ENCODE measurements at regions not wholly inside any gene's neighbourhood (a gene's known extent, or its start where the extent isn't known, plus 50 kb on each side); places are given as distances from the start of the nearest gene placed in this dataset.

- DNase-seq (ENCODE audit: low read depth), result no peak
Observed at GRCh38 chr10:6342096-6342685, 139.5 kb downstream of the PFKFB3 start.

DNA sequence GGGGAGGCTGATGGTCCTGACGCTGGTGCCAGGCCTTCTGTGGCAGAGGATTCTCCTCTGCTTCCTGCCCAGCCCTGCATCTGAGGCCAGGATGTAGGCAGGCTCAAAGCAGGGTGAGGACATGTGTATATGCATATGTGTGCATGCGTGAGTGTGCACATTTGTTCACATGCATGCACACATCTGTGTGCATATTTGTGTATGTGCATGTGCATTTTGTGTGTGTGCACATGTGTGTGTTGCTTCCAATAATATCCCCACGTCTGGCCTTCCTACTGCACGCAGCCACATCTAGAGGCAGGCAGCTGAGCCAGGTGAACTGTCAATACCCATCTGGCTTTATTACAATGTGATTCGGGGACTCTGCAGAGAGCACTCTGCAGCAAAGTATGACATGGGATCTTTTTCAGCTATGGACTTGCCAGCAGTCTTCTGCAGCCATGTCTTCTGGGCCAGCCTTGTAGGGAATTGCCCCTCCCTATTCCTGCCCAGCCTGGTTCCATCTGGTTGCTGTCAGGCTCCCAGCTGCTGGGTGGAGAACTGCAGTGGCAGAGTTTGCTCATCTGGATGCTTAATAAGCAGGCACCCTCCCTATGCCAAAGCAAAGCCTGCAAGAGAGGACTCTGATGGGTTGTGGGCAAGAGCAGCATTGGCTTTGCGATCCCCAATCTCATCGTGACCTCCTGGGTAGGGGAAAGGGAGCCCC is 140.7 kb downstream of the PFKFB3 start:
- no peak for DNase-seq (ENCODE audit: low read depth)

DNA sequence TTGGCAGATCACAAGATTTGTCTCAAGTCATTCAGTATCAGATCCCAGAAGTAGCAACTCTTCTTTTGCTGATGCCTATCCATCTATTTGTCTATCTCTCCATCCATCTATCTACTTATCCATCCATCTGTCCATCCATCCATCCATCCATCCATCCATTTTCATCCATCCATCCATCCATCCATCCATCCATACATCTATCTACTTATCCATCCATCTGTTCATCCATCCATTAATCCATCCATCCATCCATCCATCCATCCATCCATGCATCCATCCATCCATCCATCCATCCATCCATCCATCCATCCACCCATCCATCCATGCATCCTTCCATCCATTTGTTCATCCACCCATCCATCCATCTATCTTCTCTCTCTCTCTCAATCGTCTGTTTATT is 142.7 kb downstream of the PFKFB3 start:
- DNase-seq (ENCODE audit: low read depth), result no peak

- DNase-seq (ENCODE audit: low read depth), result no peak
Observed at GRCh38 chr10:6346631-6347030, 143.9 kb downstream of the PFKFB3 start.

GRCh38 chr10:6347391-6347951 is 144.7 kb downstream of the PFKFB3 start:
- peak; percentile 50 for DNase-seq (ENCODE audit: low read depth)

DNA sequence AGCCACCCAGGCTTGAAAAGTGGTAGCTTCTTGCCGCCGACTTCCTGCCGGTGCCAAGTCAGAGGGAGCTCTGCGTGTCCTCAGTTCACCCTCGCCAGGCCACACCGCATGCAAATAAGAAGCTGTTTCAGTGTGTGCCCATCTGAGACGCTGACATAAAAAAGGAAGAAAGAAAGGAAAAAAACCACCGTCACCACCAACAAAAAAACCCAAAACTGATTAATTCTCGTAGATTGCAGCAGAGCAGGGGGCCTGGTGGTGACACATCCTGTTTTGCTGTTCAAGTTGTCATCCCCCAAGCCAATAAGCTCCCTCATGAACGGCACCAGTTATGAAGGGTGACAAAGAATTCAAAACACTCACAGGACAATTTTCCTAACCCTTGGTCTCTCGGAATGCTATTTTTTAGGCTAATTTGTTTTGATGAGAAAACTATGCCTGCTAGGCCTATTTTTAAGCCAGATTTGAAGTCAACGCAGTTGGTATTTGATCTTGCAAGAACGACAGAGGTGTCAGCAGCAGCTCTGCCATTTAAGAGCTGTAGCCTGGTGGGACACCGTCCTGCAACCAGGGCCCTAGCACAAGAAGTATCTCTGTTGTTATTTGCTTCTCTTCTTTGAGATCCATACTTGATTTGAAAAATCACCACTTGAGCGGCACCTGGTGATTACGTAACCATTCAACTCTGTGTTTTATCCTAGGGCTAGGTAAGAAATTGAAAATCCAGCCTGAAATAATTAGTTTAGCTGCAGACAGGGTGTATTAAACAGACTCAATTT is 145.6 kb downstream of the PFKFB3 start:
- DNase-seq (ENCODE audit: low read depth), result peak; percentile 75

DNA sequence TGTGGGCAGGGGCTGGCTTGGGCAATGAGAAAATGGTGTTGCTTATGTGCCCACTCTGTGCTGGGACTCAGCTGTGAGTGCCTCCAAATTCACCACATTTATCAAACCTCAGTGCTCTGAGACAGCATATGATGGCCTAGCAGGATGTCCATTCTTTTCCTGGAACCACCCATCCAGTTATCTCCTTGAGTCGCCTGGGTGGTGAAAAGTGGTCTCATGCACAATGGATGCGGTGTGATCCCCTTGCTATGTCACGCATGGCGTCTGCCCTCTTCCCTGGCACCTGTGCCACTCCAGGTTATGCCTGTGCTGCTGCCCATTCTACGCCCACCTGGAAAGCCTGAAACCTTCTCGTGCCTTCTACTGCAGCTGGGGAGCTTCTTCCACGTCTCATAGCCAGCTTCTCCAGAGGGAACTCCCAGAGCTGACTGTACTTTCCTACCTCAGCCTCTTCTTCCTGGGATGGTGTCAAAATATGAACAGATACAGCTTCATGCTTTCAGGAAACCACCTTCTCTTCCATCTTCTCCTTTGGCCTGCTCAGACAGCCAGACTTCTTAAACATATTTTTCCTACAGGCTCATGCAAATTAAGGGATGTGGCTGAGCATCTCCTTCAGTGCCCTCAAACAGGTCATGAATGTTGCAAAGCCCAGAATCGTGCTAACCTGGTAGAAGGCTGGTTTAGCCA is 147.3 kb downstream of the PFKFB3 start:
- DNase-seq (ENCODE audit: low read depth), result no peak

GRCh38 chr10:6350609-6351008 is 147.9 kb downstream of the PFKFB3 start:
- DNase-seq (ENCODE audit: low read depth), result no peak

DNA sequence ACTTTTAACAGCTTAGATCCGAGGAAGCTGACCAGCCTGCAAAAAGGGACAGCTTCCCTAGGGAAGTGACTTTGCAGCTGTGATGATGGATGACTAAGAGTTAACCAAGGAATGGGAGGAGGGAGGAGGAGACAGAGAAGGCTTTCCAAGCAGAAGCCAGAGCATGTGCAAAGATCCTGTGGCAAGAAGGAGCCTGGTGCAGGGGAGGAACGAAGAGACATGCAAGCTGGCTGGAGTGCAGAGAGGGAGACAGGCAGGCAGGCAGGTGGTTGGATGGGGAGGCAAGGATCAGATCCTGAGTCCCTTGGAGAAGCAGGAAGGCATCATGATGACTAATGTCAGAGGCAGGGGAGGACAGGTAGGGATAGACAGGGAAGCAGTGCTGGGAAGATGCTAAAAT is 148.8 kb downstream of the PFKFB3 start:
- DNase-seq (ENCODE audit: low read depth), result no peak

DNA sequence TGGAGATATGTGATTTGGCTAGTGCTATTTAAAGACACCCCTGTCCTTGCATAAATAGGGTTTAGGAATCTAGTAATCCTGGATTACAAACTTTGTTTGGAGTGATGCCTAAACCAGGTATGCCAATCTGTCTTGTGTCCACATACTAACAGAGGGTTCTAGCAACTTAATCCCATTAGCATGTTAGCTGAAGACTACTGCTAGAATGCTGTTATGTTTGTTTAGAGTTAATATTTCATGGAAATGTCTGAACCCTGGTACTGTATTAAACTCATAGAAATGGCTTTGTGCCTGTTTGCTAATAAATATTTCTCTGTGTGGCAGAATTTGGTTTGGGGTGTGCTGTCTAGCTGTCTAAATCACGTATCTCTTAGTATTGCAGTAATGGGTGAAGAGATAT is 150.8 kb downstream of the PFKFB3 start:
- no peak for DNase-seq (ENCODE audit: low read depth)

GRCh38 chr10:6354168-6354772 is 151.5 kb downstream of the PFKFB3 start:
- no peak for DNase-seq (ENCODE audit: low read depth)

DNA sequence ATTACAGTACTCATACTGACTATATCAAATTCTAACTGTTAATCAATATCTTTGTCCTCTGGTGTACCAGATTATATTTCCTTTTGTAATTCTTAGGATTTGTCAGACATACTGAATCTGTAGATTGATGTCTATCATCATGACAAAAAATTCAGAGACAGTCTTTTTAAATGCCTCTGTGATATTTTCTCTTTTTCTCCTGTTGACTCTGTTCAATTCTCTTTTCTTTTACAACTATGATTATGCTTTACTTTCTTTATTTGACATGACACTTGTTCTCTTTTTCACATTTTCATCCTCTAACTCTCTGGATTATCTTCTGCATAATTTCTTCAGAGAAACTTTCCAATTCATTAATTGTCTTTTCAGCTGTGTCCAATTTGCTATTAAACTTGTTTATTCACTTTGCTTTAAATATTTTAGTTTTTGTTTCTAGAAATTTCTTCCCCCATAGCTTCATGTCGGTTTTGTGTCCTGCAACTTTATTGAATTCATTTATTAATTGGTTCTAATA is 153.6 kb downstream of the PFKFB3 start:
- DNase-seq (ENCODE audit: low read depth), result no peak

GRCh38 chr10:6361869-6362268 is 159.1 kb downstream of the PFKFB3 start:
- no peak for DNase-seq (ENCODE audit: low read depth)

GRCh38 chr10:6362879-6363278 is 160.1 kb downstream of the PFKFB3 start:
- no peak for DNase-seq (ENCODE audit: low read depth)

GRCh38 chr10:6363511-6363910 is 160.8 kb downstream of the PFKFB3 start:
- no peak for DNase-seq (ENCODE audit: low read depth)

DNA sequence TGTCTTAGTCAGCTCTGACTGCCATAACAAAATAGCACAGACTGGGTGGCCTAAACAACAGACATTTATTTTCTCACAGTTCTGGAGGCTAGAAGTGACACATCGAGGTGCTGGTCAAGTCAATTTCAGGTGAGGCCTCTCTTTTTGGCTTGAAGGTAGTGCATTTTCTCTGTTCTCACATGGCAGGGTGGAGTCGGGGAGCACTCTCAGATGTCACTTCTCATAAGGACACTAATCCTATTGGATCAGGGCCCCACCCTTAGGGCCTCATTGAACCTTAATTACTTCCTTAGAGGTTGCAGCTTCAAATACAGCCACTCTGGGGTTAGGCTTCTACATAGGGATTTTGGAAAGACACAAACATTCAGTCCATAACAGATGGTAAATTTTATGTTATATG is 161.6 kb downstream of the PFKFB3 start:
- no peak for DNase-seq (ENCODE audit: low read depth)

DNA sequence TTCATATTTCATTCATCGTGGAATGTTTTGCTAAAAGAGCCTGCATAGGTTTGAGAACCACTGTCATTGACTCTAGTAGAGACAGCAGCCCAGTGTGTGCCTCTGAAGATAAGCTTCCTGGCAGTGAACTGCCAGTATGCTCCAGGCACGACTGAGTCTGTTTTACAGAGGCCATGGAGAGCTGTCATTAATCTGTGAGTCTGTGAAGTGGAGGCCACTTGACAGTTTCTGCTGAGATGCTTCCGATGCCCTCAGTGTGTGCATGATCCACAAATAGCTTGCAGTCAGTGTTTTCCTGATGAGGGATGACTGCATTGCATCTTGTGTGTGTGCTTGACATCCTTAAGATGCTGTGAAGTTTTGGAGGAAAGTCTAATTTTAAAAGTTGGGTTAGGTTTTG is 162.2 kb downstream of the PFKFB3 start:
- DNase-seq (ENCODE audit: low read depth), result no peak

DNA sequence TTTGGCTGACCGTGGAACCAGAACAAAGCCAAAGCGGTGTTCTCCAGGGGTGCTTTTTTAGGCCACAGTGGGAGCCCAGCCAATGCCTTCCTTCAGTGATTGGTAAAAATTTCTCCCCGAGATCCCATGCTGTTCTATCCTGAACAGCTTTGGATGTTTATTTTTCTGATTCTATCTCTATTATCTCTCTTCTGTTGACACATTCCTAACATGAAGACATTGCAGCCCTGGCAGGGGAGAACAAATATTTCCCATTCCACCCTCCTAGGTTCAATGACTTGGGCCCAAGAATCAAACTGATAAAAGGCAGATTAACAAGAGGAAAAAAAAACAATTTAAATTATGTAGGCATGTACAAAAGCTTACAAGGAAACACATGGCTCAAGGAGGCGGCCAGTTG is 162.7 kb downstream of the PFKFB3 start:
- no peak for DNase-seq (ENCODE audit: low read depth)
